H1 (cell line): ENCODE measurements at regions not wholly inside any gene's neighbourhood (a gene's known extent, or its start where the extent isn't known, plus 50 kb on each side); places are given as distances from the start of the nearest gene placed in this dataset.

ENCODE experiments used
- CTCF ChIA-PET: fragments of 300-600 bp; sonication (Branson Sonifier 250); formaldehyde crosslinking; loops from one replicate; lab custom pipeline; 2021; ENCODE audit not compliant: partially characterized antibody; lab: Charles Lee
- POLR2A ChIA-PET: fragments of 300-600 bp; sonication (Branson Sonifier 250); formaldehyde crosslinking; loops from one replicate; lab custom pipeline; 2021; ENCODE audit warnings: inconsistent platforms; ENCODE audit not compliant: partially characterized antibody; lab: Charles Lee
- DNase-seq, 2 experiments: peaks; one replicate each; pipeline versions ENCODE4 v3.0.0 to v3.0.0-alpha.2; 2010 to 2022; ENCODE audit warnings: low spot score in 2 of 2, low read depth in 1 of 2, mixed read lengths in 1 of 2
- FAIRE-seq: peaks from 2 replicates; lab custom pipeline; 2011; peaks lifted over from hg19 to GRCh38; lab: Jason Lieb, UNC
- H2AFZ ChIP-seq: 2 replicates; pipeline ENCODE4 v1.8.1; 2012; ENCODE audit warnings: low read length, inconsistent platforms
- H2AK5ac ChIP-seq: 2 replicates; pipeline ENCODE4 v1.6.1; 2013; ENCODE audit warnings: low read depth, low read length
- H2BK120ac ChIP-seq: replicated peaks from 2 replicates; pipeline ENCODE3; 2013; ENCODE audit warnings: low read depth, low read length, inconsistent platforms
- H2BK12ac ChIP-seq: 2 replicates; pipeline ENCODE4 v1.6.1; 2013; ENCODE audit warnings: low read depth, low read length
- H2BK15ac ChIP-seq: 2 replicates; pipeline ENCODE4 v1.6.1; 2013; ENCODE audit warnings: low read length
- H2BK20ac ChIP-seq: 2 replicates; pipeline ENCODE4 v1.6.1; 2013; ENCODE audit warnings: low read length
- H2BK5ac ChIP-seq: 2 replicates; pipeline ENCODE4 v1.6.1; 2013; ENCODE audit warnings: low read depth, low read length
- H3K14ac ChIP-seq: 2 replicates; pipeline ENCODE4 v1.6.1; 2013; ENCODE audit warnings: inconsistent platforms; ENCODE audit not compliant: insufficient read length
- H3K18ac ChIP-seq: 2 replicates; pipeline ENCODE4 v1.6.1; 2013; ENCODE audit warnings: low read length; ENCODE audit errors: extremely low read depth
- H3K23ac ChIP-seq: 2 replicates; pipeline ENCODE4 v1.6.1; 2013; ENCODE audit warnings: inconsistent platforms; ENCODE audit not compliant: insufficient read length
- H3K23me2 ChIP-seq: 2 replicates; pipeline ENCODE4 v1.6.1; 2013; ENCODE audit warnings: low read depth, low read length
- H3K27ac ChIP-seq: 2 replicates; pipeline ENCODE4 v1.6.1; 2011; ENCODE audit warnings: low read depth, low read length, inconsistent platforms
- H3K27me3 ChIP-seq, 4 experiments: replicated peaks in 1 of 4; 1 replicate in 1 of 4; 2 replicates in 3 of 4; pipeline versions ENCODE4 v1.6.1 to v1.8.1; 2011 to 2013; ENCODE audit warnings: low read length in 3 of 4, mild to moderate bottlenecking in 3 of 4, inconsistent platforms in 2 of 4, mixed read lengths in 2 of 4, moderate library complexity in 1 of 4; ENCODE audit not compliant: control insufficient read depth in 3 of 4, insufficient read depth in 3 of 4; ENCODE audit errors: extremely low read depth in 1 of 4
- H3K36me3 ChIP-seq, 4 experiments: 2 replicates each; pipeline versions ENCODE4 v1.6.1 to v1.8.1; 2011 to 2013; ENCODE audit warnings: mild to moderate bottlenecking in 4 of 4, low read length in 3 of 4, moderate library complexity in 2 of 4, control low read depth in 1 of 4, inconsistent platforms in 1 of 4; ENCODE audit not compliant: insufficient read depth in 4 of 4, control insufficient read depth in 2 of 4
- H3K4ac ChIP-seq: replicated peaks from 2 replicates; pipeline ENCODE3; 2013; ENCODE audit warnings: low read length, low read depth, mixed read lengths, inconsistent platforms; ENCODE audit not compliant: insufficient read length
- H3K4me1 ChIP-seq, 4 experiments: replicated peaks in 1 of 4; 1 replicate in 1 of 4; 2 replicates in 3 of 4; pipeline versions ENCODE4 v1.6.1 to v1.8.1; 2011 to 2013; ENCODE audit warnings: low read length in 3 of 4, inconsistent platforms in 2 of 4, mixed read lengths in 1 of 4; ENCODE audit not compliant: insufficient read depth in 4 of 4, control insufficient read depth in 3 of 4
- H3K4me2 ChIP-seq, 2 experiments: 2 replicates each; pipeline versions ENCODE4 v1.6.1 to v1.8.1; 2011 to 2013; ENCODE audit warnings: low read depth in 2 of 2, low read length in 2 of 2, control low read depth in 1 of 2, inconsistent platforms in 1 of 2, mild to moderate bottlenecking in 1 of 2; ENCODE audit not compliant: insufficient read depth in 1 of 2
- H3K4me3 ChIP-seq, 4 experiments: fragments of 200-600, 300-600 bp in 1 of 4; sonication (generic), shearing (Covaris generic), sonication (Bioruptor Twin) in 1 of 4; 2 replicates each; pipeline versions ENCODE4 v1.5.1 to v1.8.1; 2011 to 2016; ENCODE audit warnings: low read length in 4 of 4, low read depth in 3 of 4, control low read depth in 2 of 4, inconsistent platforms in 2 of 4, mild to moderate bottlenecking in 2 of 4, mixed read lengths in 1 of 4, moderate library complexity in 1 of 4; ENCODE audit not compliant: insufficient read depth in 2 of 4; ENCODE audit errors: extremely low read depth in 1 of 4
- H3K56ac ChIP-seq: replicated peaks from 2 replicates; pipeline ENCODE3; 2013; ENCODE audit warnings: low read depth, mild to moderate bottlenecking, mixed read lengths, low read length, inconsistent platforms; ENCODE audit not compliant: insufficient read length
- H3K79me1 ChIP-seq: 2 replicates; pipeline ENCODE4 v1.6.1; 2013; ENCODE audit warnings: low read depth, low read length, control low read depth
- H3K79me2 ChIP-seq, 2 experiments: 2 replicates each; pipeline versions ENCODE4 v1.6.1 to v1.8.1; 2012 to 2013; ENCODE audit warnings: low read length in 2 of 2, mild to moderate bottlenecking in 2 of 2, inconsistent platforms in 1 of 2; ENCODE audit not compliant: insufficient read depth in 2 of 2, control insufficient read depth in 1 of 2
- H3K9ac ChIP-seq, 4 experiments: replicated peaks in 1 of 4; 1 replicate in 1 of 4; 2 replicates in 3 of 4; pipeline versions ENCODE4 v1.6.1 to v1.8.1; 2011 to 2013; ENCODE audit warnings: low read depth in 3 of 4, low read length in 3 of 4, control low read depth in 2 of 4, mild to moderate bottlenecking in 2 of 4, moderate library complexity in 2 of 4, inconsistent platforms in 1 of 4; ENCODE audit errors: extremely low read depth in 1 of 4
- H3K9me3 ChIP-seq, 2 experiments: 2 replicates each; pipeline versions ENCODE4 v1.6.1 to v1.8.1; 2012 to 2013; ENCODE audit warnings: mild to moderate bottlenecking in 2 of 2, moderate library complexity in 2 of 2, control low read depth in 1 of 2, inconsistent platforms in 1 of 2, low read depth in 1 of 2, low read length in 1 of 2, mixed read lengths in 1 of 2; ENCODE audit not compliant: insufficient read depth in 2 of 2
- H4K20me1 ChIP-seq, 2 experiments: replicated peaks in 1 of 2; 2 replicates each; pipeline versions ENCODE3 to v1.8.1; 2011 to 2013; ENCODE audit warnings: inconsistent platforms in 2 of 2, low read length in 2 of 2, mild to moderate bottlenecking in 1 of 2; ENCODE audit not compliant: insufficient read depth in 2 of 2, control insufficient read depth in 1 of 2
- H4K5ac ChIP-seq: 2 replicates; pipeline ENCODE4 v1.6.1; 2013; ENCODE audit warnings: low read length, low read depth, mixed read lengths, inconsistent platforms; ENCODE audit not compliant: insufficient read length
- H4K8ac ChIP-seq: 2 replicates; pipeline ENCODE4 v1.8.0; 2013; ENCODE audit warnings: mild to moderate bottlenecking, moderate library complexity, low read length, inconsistent platforms; ENCODE audit not compliant: insufficient read depth; ENCODE audit errors: extremely low read depth
- H4K91ac ChIP-seq: replicated peaks from 2 replicates; pipeline ENCODE3; 2013; ENCODE audit warnings: low read length, mixed read lengths, inconsistent platforms; ENCODE audit not compliant: insufficient read length
- ATF2 ChIP-seq: IDR thresholded peaks from 2 replicates; pipeline ENCODE4 v1.6.1; 2012; ENCODE audit warnings: low read length, inconsistent platforms
- MAFK ChIP-seq: IDR thresholded peaks from 2 replicates; pipeline ENCODE4 v1.6.1; 2012; ENCODE audit warnings: low read depth, mild to moderate bottlenecking, improper control_type of control experiment, low read length
- ZNF274 ChIP-seq: IDR thresholded peaks from 2 replicates; pipeline ENCODE4 v1.7.0; 2012; ENCODE audit warnings: low read length, borderline replicate concordance; ENCODE audit errors: extremely low read depth
- WGBS, 2 experiments: shearing (Covaris generic) in 1 of 2; methylation state at CpG; one replicate each; pipeline versions ENCODE4 v1.1.6 to v1.1.7; 2013 to 2015; ENCODE audit warnings: low lambda C conversion rate in 2 of 2, mixed read lengths in 2 of 2, inconsistent platforms in 1 of 2, low coverage in 1 of 2, missing lambda C conversion rate in 1 of 2; ENCODE audit not compliant: insufficient replicate concordance in 2 of 2, insufficient coverage in 1 of 2, insufficient read length in 1 of 2; ENCODE audit errors: extremely low coverage in 1 of 2, missing lambda C conversion rate in 1 of 2; 5-methylcytosine and 5-hydroxymethylcytosine counted together

- no peak overlapping the region for H3K56ac ChIP-seq
- TF ChIP-seq ZNF274 (no peak), MAFK (peak; percentile 18; the same call in 1 of the 2 replicates), ATF2 (no peak)
- no peak overlapping the region for H3K9ac ChIP-seq
- H2BK12ac ChIP-seq = no peak overlapping the region
- H2BK120ac ChIP-seq = no peak overlapping the region
- ChIA-PET CTCF (no interaction called here), POLR2A (no interaction called here)
- no peak overlapping the region for H3K23ac ChIP-seq
- no peak overlapping the region for H2AK5ac ChIP-seq
- no peaks in the 10 kb centered on the region for H3K79me2 ChIP-seq
- DNase-seq (no peak), FAIRE-seq (no peak)
- no peaks in the 10 kb centered on the region; the same call in 1 of the 2 replicates for H3K23me2 ChIP-seq
- no peak overlapping the region for H3K14ac ChIP-seq
- no peaks in the 10 kb centered on the region for H3K27me3 ChIP-seq
- H2BK15ac ChIP-seq = no peak overlapping the region
- no peaks in the 10 kb centered on the region for H4K20me1 ChIP-seq
- no peak overlapping the region for H3K4ac ChIP-seq
- no peak overlapping the region for H2AFZ ChIP-seq
- H3K4me1 ChIP-seq = no peaks in the 10 kb centered on the region
- H3K18ac ChIP-seq = no peak overlapping the region
- H3K36me3 ChIP-seq = no peaks in the 10 kb centered on the region
- no peak overlapping the region for H4K91ac ChIP-seq
- no peak overlapping the region for H3K4me3 ChIP-seq
- H3K79me1 ChIP-seq = no peaks in the 10 kb centered on the region
- H4K5ac ChIP-seq = no peak overlapping the region
- no peak overlapping the region for H3K4me2 ChIP-seq
- H3K9me3 ChIP-seq = peaks cover 7% of the 10 kb centered on the region in 2 experiments; a peak in 2 of 4 replicates
- no peak overlapping the region for H3K27ac ChIP-seq
- no peak overlapping the region for H2BK5ac ChIP-seq
- no peak overlapping the region for H2BK20ac ChIP-seq
- 96% methylated on average over 4 of the region's 4 CpGs; no CpG with 5 or more reads in 1 of the 2 experiments for WGBS, 2 experiments
- no peak overlapping the region for H4K8ac ChIP-seq
Measured at GRCh38 chr16:54867302-54867832, 63.3 kb upstream of the IRX5 start.
